A673 (cell line): ENCODE measurements at regions not wholly inside any gene's neighbourhood (a gene's known extent, or its start where the extent isn't known, plus 50 kb on each side); places are given as distances from the start of the nearest gene placed in this dataset.

Source experiments
- BruUV-seq: library from RNA; stranded (reverse); fragments of 400-500 nt; replicated peaks from 2 replicates; lab custom pipeline; 2021; lab: Mats Ljungman, UMichigan
- CTCF ChIA-PET: fragments of 300-600 bp; sonication (Branson Sonifier 250); formaldehyde crosslinking; loops from one replicate; lab custom pipeline; 2022; ENCODE audit warnings: antibody characterized with exemption; lab: Charles Lee
- POLR2A ChIA-PET: fragments of 300-600 bp; sonication (Branson Sonifier 250); formaldehyde crosslinking; loops from one replicate; lab custom pipeline; 2022; ENCODE audit warnings: antibody characterized with exemption; ENCODE audit not compliant: low non-redundant PET; lab: Charles Lee
- DNase-seq: peaks from one replicate; pipeline ENCODE4 v3.0.0-alpha.2; 2015; ENCODE audit warnings: low spot score
- H3K27ac ChIP-seq: fragments of 200-600 bp; sonication (generic); 2 replicates; pipeline ENCODE4 v1.5.1; 2016; ENCODE audit warnings: mixed run types, low read depth, mild to moderate bottlenecking, mixed read lengths, antibody characterized with exemption, low read length; ENCODE audit not compliant: poor library complexity, severe bottlenecking
- H3K27me3 ChIP-seq: fragments of 200-600 bp; sonication (generic); replicated peaks from 2 replicates; pipeline ENCODE4 v1.6.1; 2017; ENCODE audit warnings: mixed run types, low read depth, mild to moderate bottlenecking, mixed read lengths, antibody characterized with exemption, low read length; ENCODE audit not compliant: insufficient read depth, poor library complexity
- H3K36me3 ChIP-seq: fragments of 200-600 bp; sonication (generic); 2 replicates; pipeline ENCODE4 v1.6.1; 2016; ENCODE audit warnings: mixed run types, mild to moderate bottlenecking, mixed read lengths, antibody characterized with exemption, low read length; ENCODE audit not compliant: insufficient read depth, poor library complexity, severe bottlenecking
- H3K4me1 ChIP-seq: fragments of 200-600 bp; sonication (generic); 2 replicates; pipeline ENCODE4 v1.6.1; 2017; ENCODE audit warnings: mixed run types, mild to moderate bottlenecking, mixed read lengths, antibody characterized with exemption, low read length; ENCODE audit not compliant: insufficient read depth, poor library complexity, severe bottlenecking
- H3K4me3 ChIP-seq: fragments of 200-600 bp; sonication (generic); 2 replicates; pipeline ENCODE4 v1.5.1; 2016; ENCODE audit warnings: low read depth, mixed run types, mild to moderate bottlenecking, mixed read lengths, low read length; ENCODE audit not compliant: poor library complexity, severe bottlenecking
- H3K9me3 ChIP-seq: fragments of 200-600 bp; sonication (generic); 2 replicates; pipeline ENCODE4 v1.6.1; 2016; ENCODE audit warnings: mixed run types, low read depth, mild to moderate bottlenecking, mixed read lengths, antibody characterized with exemption, low read length; ENCODE audit not compliant: poor library complexity, severe bottlenecking
- EZH2 ChIP-seq: fragments of 200-600 bp; sonication (generic); IDR thresholded peaks from 2 replicates; pipeline ENCODE4 v1.6.1; 2017; ENCODE audit warnings: borderline replicate concordance, low read depth, mild to moderate bottlenecking, mixed read lengths, antibody characterized with exemption, low read length; ENCODE audit not compliant: poor library complexity, severe bottlenecking
- intact Hi-C: fragments of 100-400 bp; cut with micrococcal nuclease; formaldehyde crosslinking; loops from one replicate; pipeline ENCODE4 v1.10.0; 2022; ENCODE audit not compliant: unreplicated experiment
- TF ChIP-seq, protein P1 (sequence below): fragments of 300-800, 200-600 bp; sonication (generic); conservative IDR thresholded peaks from 2 replicates; pipeline ENCODE4 v1.5.1; 2017; ENCODE audit warnings: low read depth, mild to moderate bottlenecking, antibody characterized with exemption, low read length, moderate library complexity, mixed read lengths

GRCh38 chr9:87435189-87435880 lies 62.3 kb upstream of the DAPK1 start:
- no peak for DNase-seq
- BruUV-seq, result no TSS peak
- Histone ChIP-seq H3K9me3 (no peaks in the 10 kb centered on the region), H3K27me3 (no peaks in the 10 kb centered on the region), H3K36me3 (no peaks in the 10 kb centered on the region), H3K4me1 (peaks cover 45% of the 10 kb centered on the region), H3K27ac (peak overlapping the region; percentile 87), H3K4me3 (no peak overlapping the region)
- CTCF ChIA-PET, result no interaction called here
- POLR2A ChIA-PET, result no interaction called here
- intact Hi-C loops, result loop anchor here (5.0 kb wide), 1 partner anchor 42 kb away; no protein-coding TSS in a partner anchor
- no peak for TF ChIP-seq EZH2
- TF ChIP-seq, protein P1, sequence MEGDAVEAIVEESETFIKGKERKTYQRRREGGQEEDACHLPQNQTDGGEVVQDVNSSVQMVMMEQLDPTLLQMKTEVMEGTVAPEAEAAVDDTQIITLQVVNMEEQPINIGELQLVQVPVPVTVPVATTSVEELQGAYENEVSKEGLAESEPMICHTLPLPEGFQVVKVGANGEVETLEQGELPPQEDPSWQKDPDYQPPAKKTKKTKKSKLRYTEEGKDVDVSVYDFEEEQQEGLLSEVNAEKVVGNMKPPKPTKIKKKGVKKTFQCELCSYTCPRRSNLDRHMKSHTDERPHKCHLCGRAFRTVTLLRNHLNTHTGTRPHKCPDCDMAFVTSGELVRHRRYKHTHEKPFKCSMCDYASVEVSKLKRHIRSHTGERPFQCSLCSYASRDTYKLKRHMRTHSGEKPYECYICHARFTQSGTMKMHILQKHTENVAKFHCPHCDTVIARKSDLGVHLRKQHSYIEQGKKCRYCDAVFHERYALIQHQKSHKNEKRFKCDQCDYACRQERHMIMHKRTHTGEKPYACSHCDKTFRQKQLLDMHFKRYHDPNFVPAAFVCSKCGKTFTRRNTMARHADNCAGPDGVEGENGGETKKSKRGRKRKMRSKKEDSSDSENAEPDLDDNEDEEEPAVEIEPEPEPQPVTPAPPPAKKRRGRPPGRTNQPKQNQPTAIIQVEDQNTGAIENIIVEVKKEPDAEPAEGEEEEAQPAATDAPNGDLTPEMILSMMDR, result no peak

- Histone ChIP-seq H3K27ac (no peak overlapping the region), H3K4me3 (no peak overlapping the region), H3K4me1 (peaks cover 45% of the 10 kb centered on the region), H3K36me3 (no peaks in the 10 kb centered on the region), H3K9me3 (no peaks in the 10 kb centered on the region), H3K27me3 (no peaks in the 10 kb centered on the region)
- DNase-seq, result peak; percentile 35
- TF ChIP-seq, protein P1, result no peak
- TF ChIP-seq EZH2, result no peak
- CTCF ChIA-PET, result no interaction called here
- no TSS peak for BruUV-seq
- POLR2A ChIA-PET, result interaction anchor here (0.6 kb wide), 1 partner anchor 346 kb away, joined by 5 read pairs; no protein-coding TSS in a partner anchor
- intact Hi-C loops, result loop anchor here (5.0 kb wide), 1 partner anchor 41 kb away; no protein-coding TSS in a partner anchor
These were observed 61.0 kb upstream of the DAPK1 start for GRCh38 chr9:87436716-87437115.

GRCh38 chr9:87437966-87438365 lies 59.7 kb upstream of the DAPK1 start:
- Histone ChIP-seq H3K4me1 (peaks cover 45% of the 10 kb centered on the region), H3K36me3 (no peaks in the 10 kb centered on the region), H3K4me3 (no peak overlapping the region), H3K27me3 (no peaks in the 10 kb centered on the region), H3K9me3 (no peaks in the 10 kb centered on the region), H3K27ac (no peak overlapping the region)
- no peak for TF ChIP-seq EZH2
- TF ChIP-seq, protein P1, result no peak
- no peak for DNase-seq
- intact Hi-C loops, result loop anchor here (5.0 kb wide), 1 partner anchor 39 kb away; no protein-coding TSS in a partner anchor
- ChIA-PET POLR2A (no interaction called here), CTCF (no interaction called here)
- no TSS peak for BruUV-seq
